PC-9 (cell line): ENCODE measurements at regions not wholly inside any gene's neighbourhood (a gene's known extent, or its start where the extent isn't known, plus 50 kb on each side); places are given as distances from the start of the nearest gene placed in this dataset.

Experiments
- CTCF ChIP-seq: fragments of 200-600 bp; sonication (generic); conservative IDR thresholded peaks from 2 replicates; pipeline ENCODE4 v1.6.1; 2017; ENCODE audit warnings: mixed run types, antibody characterized with exemption, mild to moderate bottlenecking, moderate library complexity
- EZH2 ChIP-seq: fragments of 200-600 bp; sonication (generic); IDR thresholded peaks from 2 replicates; pipeline ENCODE4 v1.8.0; 2017; ENCODE audit warnings: antibody characterized with exemption, low read depth

DNA sequence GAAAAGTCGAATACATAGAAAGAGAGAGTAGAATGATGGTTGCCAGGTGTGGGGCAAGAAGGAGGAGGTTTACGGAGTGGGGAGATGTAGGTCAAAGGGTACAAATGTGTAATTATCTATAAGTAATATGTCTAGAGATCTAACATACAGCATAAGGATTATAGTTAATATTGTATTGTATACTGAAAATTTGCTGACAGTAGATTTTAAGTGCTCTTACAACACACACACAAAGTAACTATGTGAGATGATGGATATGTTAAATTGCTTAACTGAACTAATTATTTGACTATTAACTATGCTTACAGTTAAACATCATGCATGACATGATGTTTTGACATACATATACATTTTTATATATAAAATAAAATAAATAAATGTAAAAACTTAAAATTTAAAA is 192.7 kb downstream of the ZIC4 start:
- TF ChIP-seq CTCF: no peak
- TF ChIP-seq EZH2: no peak
